DND-41 (cell line): ENCODE measurements at regions not wholly inside any gene's neighbourhood (a gene's known extent, or its start where the extent isn't known, plus 50 kb on each side); places are given as distances from the start of the nearest gene placed in this dataset.

Experiments used
- ATAC-seq: fragments of 200-7000 bp; cut with Tn5 transposase; 3 replicates; pipeline ENCODE4 v1.9.1; 2021; ENCODE audit warnings: low read depth; ENCODE audit not compliant: insufficient read depth
- DNase-seq: peaks from one replicate; pipeline ENCODE4 v3.0.0-alpha.2; 2020
- H2AFZ ChIP-seq: 2 replicates; pipeline ENCODE4 v1.6.0; 2012; ENCODE audit warnings: low read depth, low read length
- H3K27ac ChIP-seq: 2 replicates; pipeline ENCODE4 v1.5.1; 2012; ENCODE audit warnings: low read length, inconsistent platforms
- H3K27me3 ChIP-seq: fragments of 200-600 bp; sonication (generic); 2 replicates; pipeline ENCODE4 v1.6.0; 2012; ENCODE audit warnings: low read length, mild to moderate bottlenecking, inconsistent platforms; ENCODE audit not compliant: insufficient read depth, poor library complexity
- H3K36me3 ChIP-seq: 2 replicates; pipeline ENCODE4 v1.5.1; 2012; ENCODE audit warnings: low read length, inconsistent platforms; ENCODE audit not compliant: insufficient read depth
- H3K4me1 ChIP-seq: 2 replicates; pipeline ENCODE4 v1.5.1; 2012; ENCODE audit warnings: mild to moderate bottlenecking, low read length; ENCODE audit not compliant: insufficient read depth
- H3K4me2 ChIP-seq: 2 replicates; pipeline ENCODE4 v1.6.0; 2012; ENCODE audit warnings: mild to moderate bottlenecking, moderate library complexity, low read length, inconsistent platforms; ENCODE audit not compliant: insufficient read depth
- H3K4me3 ChIP-seq, 2 experiments: fragments of 200-600 bp in 1 of 2; shearing (Covaris generic) in 1 of 2; 2 replicates each; pipeline ENCODE4 v1.5.1; 2012 to 2016; ENCODE audit warnings: inconsistent platforms in 2 of 2, low read length in 2 of 2, mild to moderate bottlenecking in 2 of 2, low read depth in 1 of 2, moderate library complexity in 1 of 2
- H3K79me2 ChIP-seq: 2 replicates; pipeline ENCODE4 v1.6.0; 2012; ENCODE audit warnings: low read length, inconsistent platforms; ENCODE audit not compliant: insufficient read depth
- H3K9ac ChIP-seq: 2 replicates; pipeline ENCODE4 v1.6.0; 2012; ENCODE audit warnings: low read depth, mild to moderate bottlenecking, inconsistent platforms, low read length, moderate library complexity
- H3K9me3 ChIP-seq: 2 replicates; pipeline ENCODE4 v1.5.1; 2012; ENCODE audit warnings: low read length, moderate library complexity, mild to moderate bottlenecking, inconsistent platforms; ENCODE audit not compliant: insufficient read depth, severe bottlenecking
- H4K20me1 ChIP-seq: 2 replicates; pipeline ENCODE4 v1.6.0; 2012; ENCODE audit warnings: low read length; ENCODE audit not compliant: insufficient read depth
- CTCF ChIP-seq: IDR thresholded peaks from 2 replicates; pipeline ENCODE4 v1.5.1; 2012; ENCODE audit warnings: borderline replicate concordance, low read length, moderate library complexity, mild to moderate bottlenecking; ENCODE audit not compliant: poor library complexity, severe bottlenecking; ENCODE audit errors: extremely low read depth
- EZH2 ChIP-seq: IDR thresholded peaks from 3 replicates; pipeline ENCODE4 v1.6.1; 2012; ENCODE audit warnings: borderline replicate concordance, low read depth, mild to moderate bottlenecking, moderate library complexity, low read length, inconsistent platforms; ENCODE audit not compliant: severe bottlenecking

GRCh38 chr12:63075376-63076060 lies 75.5 kb downstream of the AVPR1A start:
- Histone ChIP-seq H3K27ac (no peak overlapping the region), H3K79me2 (no peaks in the 10 kb centered on the region), H3K36me3 (no peaks in the 10 kb centered on the region), H3K4me2 (no peak overlapping the region), H4K20me1 (no peaks in the 10 kb centered on the region), H3K27me3 (no peaks in the 10 kb centered on the region), H3K4me1 (no peaks in the 10 kb centered on the region), H3K4me3 (no peak overlapping the region), H3K9me3 (no peaks in the 10 kb centered on the region), H3K9ac (no peak overlapping the region), H2AFZ (no peak overlapping the region)
- no peak for ATAC-seq
- TF ChIP-seq CTCF (no peak), EZH2 (no peak)
- DNase-seq, result no peak

GRCh38 chr12:63070709-63071108 lies 80.3 kb downstream of the AVPR1A start:
- H4K20me1 ChIP-seq, result no peaks in the 10 kb centered on the region
- TF ChIP-seq CTCF (no peak), EZH2 (no peak)
- H3K4me1 ChIP-seq, result no peaks in the 10 kb centered on the region
- no peak overlapping the region for H3K9ac ChIP-seq
- DNase-seq, result no peak
- H3K4me3 ChIP-seq, result no peak overlapping the region
- ATAC-seq, result no peak
- no peaks in the 10 kb centered on the region for H3K79me2 ChIP-seq
- H3K27ac ChIP-seq, result no peak overlapping the region
- no peak overlapping the region for H2AFZ ChIP-seq
- H3K27me3 ChIP-seq, result no peaks in the 10 kb centered on the region
- H3K9me3 ChIP-seq, result no peaks in the 10 kb centered on the region
- no peaks in the 10 kb centered on the region for H3K36me3 ChIP-seq
- H3K4me2 ChIP-seq, result no peak overlapping the region

GRCh38 chr12:63069860-63070617 lies 81.0 kb downstream of the AVPR1A start:
- H3K79me2 ChIP-seq, result no peaks in the 10 kb centered on the region

More at GRCh38 chr12:63069860-63070617, 81.0 kb downstream of the AVPR1A start:
- H3K27me3 ChIP-seq, result no peaks in the 10 kb centered on the region
- H3K9me3 ChIP-seq, result no peaks in the 10 kb centered on the region
- H3K9ac ChIP-seq, result no peak overlapping the region
- no peak overlapping the region for H3K4me2 ChIP-seq
- ATAC-seq, result no peak
- no peaks in the 10 kb centered on the region for H3K4me1 ChIP-seq
- no peak overlapping the region for H3K27ac ChIP-seq
- no peak overlapping the region for H2AFZ ChIP-seq
- H4K20me1 ChIP-seq, result no peaks in the 10 kb centered on the region
- DNase-seq, result no peak
- no peak overlapping the region for H3K4me3 ChIP-seq
- TF ChIP-seq EZH2 (no peak), CTCF (no peak)
- H3K36me3 ChIP-seq, result no peaks in the 10 kb centered on the region
